CD4-positive, alpha-beta T cell treated with Interleukin-17A for 1 hour (primary cell): ENCODE measurements at regions not wholly inside any gene's neighbourhood (a gene's known extent, or its start where the extent isn't known, plus 50 kb on each side); places are given as distances from the start of the nearest gene placed in this dataset.
"Not testable (repeated sequence)": the region's sequence is repeated elsewhere in the genome, so short reads cannot be mapped to it uniquely, and the experiment has no call there.

ENCODE experiments used
- DNase-seq: peaks from one replicate; pipeline ENCODE4 v3.0.0-alpha.2; 2020

DNA sequence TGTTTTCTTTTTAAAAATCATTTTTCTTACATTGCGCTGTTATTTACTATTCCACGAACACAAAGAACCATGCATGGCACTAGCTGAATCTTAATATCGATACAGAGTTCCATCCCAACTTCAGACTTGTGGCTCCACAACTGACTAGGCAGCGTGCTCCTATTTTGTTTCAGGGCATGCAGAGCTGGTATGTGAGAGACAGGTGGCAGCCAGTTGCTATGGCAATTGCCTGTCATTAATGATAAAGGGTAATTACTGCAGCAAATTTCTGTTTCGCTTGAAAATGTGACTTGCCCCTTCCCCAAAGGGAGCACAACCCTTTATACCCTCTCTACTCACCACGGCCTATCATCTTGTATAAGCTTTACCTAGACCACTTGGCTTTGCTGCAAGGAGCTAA is 113.1 kb upstream of the G2E3 start:
- DNase-seq = no peak

DNA sequence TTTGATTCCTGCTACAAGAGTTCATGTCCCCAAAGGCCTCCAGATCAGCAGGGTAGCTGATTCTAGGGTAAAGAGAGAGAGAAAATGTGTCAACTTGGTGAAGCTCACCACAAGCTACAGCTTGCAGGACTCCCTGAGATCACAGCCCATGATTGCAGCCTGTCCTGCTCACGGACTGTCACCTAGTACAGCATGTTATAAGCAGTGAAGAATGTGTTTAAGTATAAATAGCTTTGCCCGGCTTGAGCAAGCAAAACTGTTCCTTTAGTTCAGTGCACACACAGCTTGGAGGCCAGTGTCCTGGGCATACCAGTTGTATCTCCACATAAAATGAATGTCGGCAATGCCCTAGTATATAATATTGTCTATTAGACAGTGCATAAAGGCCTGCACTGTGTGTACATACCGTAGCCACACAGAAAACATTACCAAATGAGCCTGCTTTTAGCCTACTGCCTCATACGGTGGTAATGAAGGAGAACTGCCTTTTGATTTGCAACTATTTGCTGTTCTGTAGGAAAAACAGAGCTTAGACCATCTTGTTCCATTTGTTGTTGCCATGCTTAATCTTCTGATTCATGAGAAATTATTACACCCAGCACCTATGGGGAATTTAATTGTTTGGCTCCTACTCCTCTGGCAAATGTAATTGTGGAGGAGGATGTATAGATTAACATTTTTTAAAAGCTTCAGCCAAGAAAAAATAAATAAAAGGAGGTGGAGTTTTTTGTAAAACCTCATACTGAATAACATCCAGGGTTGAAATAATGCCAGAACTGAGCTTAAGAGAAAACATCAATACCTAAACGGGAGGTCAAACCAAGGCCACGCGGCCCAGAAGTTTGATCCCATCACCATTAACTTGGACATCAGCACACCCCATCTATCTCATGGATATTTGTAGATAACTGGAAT is 108.1 kb upstream of the G2E3 start:
- no peak for DNase-seq

GRCh38 chr14:30456296-30456695 is 102.7 kb upstream of the G2E3 start:
- DNase-seq = no peak

- no peak for DNase-seq
Observed at GRCh38 chr14:30462358-30462757, 96.6 kb upstream of the G2E3 start.

DNA sequence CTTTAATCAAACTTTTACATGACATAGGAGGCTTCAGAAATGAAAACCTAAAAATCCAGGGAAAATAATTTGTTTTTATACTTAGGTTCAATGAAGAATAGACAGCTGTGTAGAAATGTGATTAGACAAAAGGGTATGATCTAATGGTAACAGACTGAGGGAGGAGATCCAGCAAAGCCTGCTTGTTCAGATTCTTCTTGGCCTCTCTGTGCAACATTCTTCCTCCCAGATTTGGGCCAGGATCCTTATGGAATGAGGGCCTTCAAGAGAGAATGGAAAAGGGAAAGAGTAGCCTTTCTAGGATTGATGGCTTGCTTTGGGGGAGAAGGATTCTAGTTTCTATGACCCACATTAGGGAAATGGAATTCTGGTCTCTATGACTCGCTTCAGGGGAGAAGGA is 94.5 kb upstream of the G2E3 start:
- no peak for DNase-seq

GRCh38 chr14:30468354-30468753 is 90.6 kb upstream of the G2E3 start:
- DNase-seq = no peak

DNA sequence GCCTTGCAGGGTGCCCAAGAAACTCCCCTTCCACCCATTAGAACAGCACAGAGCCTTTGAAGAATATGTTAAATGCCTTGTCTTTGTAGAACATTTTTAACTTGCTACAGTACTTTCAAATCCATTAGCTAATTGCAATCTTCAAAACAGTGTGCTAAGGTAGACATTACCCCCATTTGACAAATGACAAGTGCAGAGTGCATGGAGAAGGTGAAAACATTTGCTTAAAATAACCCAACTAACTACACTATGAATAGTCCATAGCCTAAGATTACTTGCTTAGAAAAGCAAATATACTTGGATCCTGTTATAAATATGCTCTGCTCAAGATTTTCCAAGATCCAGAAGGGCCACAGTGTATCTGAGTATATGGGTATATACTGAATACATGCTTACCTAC is 87.0 kb upstream of the G2E3 start:
- DNase-seq = no peak

DNA sequence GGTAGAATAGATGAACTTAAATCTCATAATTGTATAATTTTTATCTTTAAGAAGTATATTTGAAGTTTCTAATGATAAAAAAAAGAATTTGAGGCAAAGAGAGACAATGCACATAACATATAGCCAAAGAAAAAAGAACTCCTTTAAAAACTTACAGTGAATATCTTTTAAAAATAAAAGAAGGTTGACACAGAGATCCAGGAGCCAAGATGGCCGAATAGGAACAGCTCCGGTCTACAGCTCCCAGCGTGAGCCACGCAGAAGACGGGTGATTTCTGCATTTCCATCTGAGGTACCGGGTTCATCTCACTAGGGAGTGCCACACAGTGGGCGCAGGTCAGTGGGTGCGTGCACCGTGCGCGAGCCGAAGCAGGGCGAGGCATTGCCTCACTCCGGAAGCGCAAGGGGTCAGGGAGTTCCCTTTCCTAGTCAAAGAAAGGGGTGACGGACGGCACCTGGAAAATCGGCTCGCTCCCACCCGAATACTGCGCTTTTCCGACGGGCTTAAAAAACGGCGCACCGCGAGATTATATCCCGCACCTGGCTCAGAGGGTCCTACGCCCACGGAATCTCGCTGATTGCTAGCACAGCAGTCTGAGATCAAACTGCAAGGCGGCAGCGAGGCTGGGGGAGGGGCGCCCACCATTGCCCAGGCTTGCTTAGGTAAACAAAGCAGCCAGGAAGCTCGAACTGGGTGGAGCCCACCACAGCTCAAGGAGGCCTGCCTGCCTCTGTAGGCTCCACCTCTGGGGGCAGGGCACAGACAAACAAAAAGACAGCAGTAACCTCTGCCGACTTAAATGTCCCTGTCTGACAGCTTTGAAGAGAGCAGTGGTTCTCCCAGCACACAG is 84.9 kb upstream of the G2E3 start:
- DNase-seq = not testable (repeated sequence)

DNA sequence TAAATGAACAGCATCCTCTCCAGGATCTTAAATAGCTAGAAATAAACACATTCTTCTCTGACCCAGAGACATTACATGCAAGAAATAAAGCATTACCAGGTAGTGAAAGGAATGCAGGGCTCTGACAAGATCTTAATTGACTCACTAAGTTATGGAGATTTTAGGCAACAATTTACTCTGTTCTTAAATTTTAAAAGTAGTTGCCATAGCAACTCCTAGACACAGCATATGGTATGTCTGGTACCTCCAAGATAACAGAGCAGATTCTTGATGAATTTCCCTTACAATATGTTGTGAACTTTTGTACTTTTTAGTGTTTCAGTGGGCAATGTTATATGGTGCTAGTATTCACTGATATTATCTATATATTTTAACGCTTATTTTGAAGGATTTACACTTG is 76.7 kb upstream of the G2E3 start:
- no peak for DNase-seq

GRCh38 chr14:30484201-30484600 is 74.8 kb upstream of the G2E3 start:
- no peak for DNase-seq

DNA sequence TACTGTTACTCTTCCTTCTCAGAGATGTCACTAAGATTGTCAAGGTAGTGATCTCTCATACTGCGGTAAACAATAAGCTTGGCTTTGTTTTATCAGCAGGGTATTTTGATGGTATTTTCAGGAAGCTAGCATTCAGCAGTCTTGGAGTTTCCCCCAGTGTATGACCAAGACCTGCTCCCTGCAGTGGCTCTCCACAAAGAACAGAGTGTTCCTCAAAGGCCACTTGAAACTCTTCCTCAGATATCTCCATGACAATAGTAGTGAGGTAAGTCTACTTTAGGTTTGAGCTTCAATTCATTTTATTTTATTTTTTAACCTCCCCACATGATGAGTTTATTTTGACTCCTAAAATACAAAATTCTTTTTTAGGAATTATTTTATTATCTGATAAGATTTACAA is 74.0 kb upstream of the G2E3 start:
- DNase-seq = no peak

GRCh38 chr14:30496852-30497251 is 62.1 kb upstream of the G2E3 start:
- DNase-seq = no peak

DNA sequence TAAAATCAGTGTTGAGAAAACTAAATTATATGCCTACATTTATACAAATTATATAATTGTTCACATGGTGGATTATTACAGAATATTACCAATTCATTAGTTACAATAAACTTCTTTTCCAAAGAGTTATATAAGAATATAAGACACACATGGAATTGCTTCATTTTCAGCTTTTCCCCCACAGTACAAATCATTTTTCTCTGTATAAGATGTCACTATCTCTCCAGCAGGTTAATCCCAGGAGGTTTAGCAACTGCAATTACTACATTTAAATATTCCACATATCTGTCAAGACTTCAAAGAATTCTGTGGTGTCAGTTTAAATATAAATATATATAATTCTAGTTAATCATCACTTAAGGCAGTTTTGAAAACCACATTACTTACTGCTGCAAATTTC is 59.6 kb upstream of the G2E3 start:
- no peak for DNase-seq

DNA sequence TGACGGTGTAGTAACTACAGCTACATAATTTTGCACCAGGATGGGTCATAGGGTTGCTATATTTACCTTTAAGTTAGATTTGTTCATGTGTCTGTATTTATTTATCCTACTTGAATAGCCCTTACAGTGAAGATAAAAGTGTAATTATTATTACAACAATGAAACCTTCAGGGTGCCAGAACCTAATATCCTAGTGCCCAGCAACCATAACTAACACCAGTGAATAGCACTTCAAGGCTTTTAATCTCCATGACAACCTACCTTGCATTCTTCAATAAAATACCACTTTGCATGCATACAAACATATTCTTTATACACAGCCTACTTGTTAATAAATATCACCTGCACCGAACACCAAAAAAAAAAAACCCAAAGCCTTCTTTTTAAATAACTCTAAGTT is 58.7 kb upstream of the G2E3 start:
- DNase-seq = no peak

DNA sequence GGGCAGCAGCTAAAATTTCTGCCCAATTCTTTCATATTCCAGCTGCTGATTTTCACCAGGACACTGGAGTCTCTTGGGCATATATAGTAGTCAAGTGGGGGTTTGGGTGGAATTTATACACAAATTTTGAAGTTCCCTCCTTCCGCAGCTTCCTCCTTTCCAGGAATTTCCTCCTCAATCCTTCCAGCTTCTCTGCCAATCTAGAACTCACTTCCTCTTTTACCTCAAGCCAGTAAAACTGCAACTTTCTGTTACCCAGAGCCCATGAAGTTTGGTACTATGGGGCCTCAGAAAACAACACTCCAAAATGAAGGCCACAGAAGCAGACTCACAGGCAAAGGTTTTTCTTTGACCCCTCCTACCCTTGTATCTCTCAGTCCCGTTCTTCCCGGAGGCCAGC is 51.7 kb upstream of the G2E3 start:
- no peak for DNase-seq
